GM19351 (cell line): ENCODE measurements at regions not wholly inside any gene's neighbourhood (a gene's known extent, or its start where the extent isn't known, plus 50 kb on each side); places are given as distances from the start of the nearest gene placed in this dataset.

Experiments
- ATAC-seq: cut with Tn5 transposase; IDR thresholded peaks from one replicate; pipeline ENCODE4 v1.9.1; 2021; ENCODE audit warnings: mild to moderate bottlenecking, moderate library complexity; ENCODE audit not compliant: unreplicated experiment

DNA sequence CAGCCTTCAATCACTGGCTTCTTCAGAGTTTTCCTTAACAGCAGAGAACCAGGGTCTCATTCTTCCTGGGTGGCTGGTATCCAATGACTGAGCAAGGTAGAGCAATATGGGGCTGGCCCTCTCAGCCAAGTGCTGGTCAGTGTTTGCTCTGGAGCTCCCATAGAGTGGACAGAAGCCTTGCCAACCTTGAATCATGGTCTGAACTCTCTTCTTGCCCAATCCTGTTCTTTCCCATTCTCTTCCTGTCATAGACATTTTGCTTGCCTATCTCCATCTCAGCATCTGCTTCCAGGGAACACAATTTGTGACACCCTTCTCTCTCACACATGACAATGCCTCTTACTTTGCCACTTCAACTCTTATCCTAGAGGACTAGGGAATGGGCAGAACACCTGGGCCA lies 245.6 kb upstream of the PEX5L start:
- no peak for ATAC-seq

DNA sequence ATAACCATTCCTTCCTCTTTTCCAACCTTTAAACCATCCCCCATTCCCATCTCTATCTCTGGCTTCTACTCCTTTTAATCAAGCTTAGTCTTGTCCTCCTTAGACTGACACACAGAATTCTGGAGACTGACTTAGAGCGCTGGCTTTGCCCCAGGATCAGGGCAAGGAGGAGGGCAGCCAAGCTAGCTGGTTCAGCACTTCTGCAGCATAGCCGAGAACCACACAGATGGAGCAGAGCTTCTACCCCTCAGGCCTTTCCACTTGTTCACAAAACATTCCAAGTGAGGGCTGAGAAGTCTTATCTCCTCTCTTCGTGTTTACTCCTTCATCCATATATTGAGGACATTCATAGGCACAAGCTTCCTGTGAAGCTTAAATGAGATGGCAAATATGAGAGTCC lies 246.5 kb upstream of the PEX5L start:
- no peak for ATAC-seq

DNA sequence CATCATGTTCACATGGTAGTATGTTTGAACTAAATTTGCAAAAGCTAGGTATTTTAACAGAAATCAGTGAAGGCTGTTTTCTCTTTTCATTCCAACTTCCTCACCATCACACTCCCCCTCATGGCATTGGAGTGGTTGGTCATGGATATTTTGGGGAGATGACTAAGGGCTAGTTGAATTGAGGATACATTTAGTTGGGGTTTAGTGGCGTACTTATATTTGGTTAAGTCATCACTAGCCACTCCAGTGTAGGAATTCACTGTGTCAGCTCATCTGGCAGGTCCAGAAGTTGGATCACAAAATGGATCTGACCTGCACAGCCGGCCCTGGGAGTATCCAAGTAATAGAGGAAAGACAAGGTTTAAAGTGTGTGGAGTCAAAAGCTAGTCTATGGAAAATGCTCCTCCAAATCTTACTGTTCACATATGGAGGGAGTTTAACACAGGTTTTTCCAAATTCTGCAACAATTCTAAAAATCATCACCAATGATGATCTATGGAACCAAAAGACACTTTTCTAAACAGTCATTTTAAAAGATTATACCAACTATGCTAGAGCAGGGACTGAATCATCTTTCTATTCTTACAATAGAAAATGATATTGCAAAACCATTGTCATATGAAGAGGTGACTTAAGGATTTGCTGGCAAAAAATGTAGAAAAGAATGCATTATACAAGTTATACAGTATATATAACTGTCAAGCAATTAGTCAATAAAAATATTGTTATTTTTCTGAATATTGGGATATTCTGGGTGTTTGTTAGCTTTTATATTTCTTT lies 247.8 kb upstream of the PEX5L start:
- ATAC-seq = no peak

DNA sequence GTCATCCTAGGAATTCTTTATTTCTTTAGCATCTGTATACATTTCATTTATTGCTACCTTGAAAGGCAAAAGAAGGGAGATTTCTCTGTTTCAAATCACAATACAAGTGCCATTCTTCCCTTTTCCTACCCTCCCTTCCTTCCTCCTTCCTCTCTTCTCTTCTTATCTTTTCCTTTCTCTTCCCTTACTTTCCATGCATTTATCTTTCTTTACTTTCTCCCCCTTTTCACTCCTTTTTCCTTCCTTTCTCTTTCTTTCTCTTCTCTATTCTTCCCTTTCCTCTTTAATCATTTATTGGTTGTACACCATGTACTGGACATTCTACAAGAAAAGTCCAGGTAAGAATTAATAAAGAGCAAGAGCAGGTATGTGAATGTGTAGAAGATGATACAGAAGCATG lies 251.0 kb upstream of the PEX5L start:
- no peak for ATAC-seq

DNA sequence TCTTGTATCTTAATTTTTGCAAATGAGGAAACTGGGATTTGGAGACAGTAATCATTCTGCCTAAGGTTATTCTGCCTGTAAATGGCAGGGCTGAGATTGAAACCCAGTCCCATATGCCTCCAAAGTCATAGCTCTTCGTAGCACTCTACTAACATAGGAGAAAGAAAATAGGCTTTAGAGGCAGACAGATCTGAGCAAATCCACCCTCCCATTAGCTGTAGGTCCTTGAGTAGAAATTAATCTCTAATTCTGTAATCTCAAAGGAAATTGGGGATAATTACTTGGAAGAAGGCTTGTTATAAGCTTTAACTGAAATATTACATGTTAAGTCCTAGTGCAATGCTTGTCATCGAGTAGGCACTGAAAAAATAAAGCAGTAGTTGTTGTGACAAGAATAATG lies 252.1 kb upstream of the PEX5L start:
- no peak for ATAC-seq

DNA sequence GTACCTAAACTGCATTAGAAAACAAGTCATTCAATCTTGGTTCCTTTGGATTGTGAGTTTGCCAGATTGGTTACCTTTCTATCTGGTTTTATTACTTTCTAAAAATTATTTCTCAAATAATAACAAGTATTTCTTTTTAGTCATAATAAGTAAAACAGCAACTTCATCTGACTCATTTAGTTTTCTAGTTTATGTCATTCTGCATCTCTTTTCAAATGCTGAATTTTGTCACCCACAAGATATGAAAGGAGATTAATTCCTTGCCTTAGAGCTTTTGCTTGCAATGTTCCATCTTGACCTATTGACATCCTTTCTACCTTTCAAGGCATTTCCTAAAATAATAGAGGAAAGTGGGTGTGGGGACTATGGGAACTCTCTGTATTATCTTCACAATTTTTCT lies 253.6 kb upstream of the PEX5L start:
- no peak for ATAC-seq

DNA sequence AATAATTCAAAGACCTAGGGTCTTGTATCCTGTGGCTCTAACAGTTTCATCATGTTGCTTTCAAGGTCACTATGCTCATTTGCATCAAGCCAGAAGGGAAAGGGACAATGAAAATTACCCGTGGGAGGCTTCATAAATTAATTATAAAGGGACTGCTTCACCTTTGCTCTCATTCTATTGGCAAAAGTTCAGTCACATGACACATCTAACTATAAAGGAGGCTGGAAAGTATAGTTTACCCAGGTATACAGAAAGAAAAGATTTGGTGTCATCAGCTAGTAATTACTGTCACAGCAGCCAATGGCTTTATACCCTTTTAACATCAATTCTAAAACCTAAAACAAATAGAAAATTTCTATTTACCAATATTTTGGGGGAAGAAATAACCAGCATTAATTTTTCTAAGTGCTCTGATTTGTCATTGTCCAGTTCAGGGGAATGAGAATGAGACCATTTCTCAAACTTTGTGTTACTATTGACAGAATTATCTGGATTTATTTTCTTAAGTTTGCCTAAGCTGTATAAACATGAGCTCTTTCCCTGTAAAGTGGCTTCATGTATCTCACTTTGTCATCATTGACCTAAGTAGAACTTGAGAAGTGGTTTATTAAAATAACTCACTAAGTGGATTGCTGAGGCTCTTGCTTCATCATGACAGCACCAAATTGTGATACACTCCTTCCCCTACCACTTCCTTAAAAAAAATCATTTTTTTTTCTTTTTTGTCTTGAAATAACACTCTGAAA lies 257.7 kb upstream of the PEX5L start:
- ATAC-seq = no peak

DNA sequence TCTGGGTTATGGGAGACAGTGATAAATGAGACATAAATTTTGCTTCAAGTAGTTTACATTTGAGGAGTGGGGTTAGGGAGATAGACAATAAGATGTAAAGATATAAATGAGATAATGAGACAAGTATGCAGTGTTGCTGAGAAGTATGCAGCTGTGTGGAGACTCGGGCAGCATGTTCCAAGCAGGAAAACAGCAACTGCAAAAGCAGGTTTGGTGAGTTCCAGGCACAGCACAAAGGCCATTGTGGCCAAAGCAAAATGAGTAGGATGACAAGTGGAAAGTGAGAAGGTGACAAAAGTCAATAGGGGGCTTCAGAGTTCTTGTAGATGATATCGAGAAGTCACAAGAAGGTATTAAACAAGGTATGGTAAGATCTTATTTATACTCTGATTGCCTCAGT lies 259.1 kb upstream of the PEX5L start:
- ATAC-seq = no peak

DNA sequence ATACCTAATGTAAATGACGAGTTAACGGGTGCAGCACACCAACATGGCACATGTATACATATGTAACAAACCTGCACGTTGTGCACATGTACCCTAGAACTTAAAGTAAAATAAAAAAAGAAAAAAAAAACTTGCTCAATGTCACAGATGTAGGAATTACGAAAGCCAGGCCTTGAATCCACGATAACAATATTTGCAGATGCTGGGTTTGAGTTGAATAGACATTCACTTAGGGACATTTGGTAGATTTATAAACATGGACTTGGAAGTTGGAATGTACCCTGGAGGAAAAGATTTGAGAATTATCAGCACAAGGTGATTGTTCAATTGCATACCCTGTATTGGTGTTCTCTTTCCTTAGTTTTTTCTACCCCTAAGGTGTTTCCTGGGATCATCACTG lies 260.2 kb upstream of the PEX5L start:
- no peak for ATAC-seq

DNA sequence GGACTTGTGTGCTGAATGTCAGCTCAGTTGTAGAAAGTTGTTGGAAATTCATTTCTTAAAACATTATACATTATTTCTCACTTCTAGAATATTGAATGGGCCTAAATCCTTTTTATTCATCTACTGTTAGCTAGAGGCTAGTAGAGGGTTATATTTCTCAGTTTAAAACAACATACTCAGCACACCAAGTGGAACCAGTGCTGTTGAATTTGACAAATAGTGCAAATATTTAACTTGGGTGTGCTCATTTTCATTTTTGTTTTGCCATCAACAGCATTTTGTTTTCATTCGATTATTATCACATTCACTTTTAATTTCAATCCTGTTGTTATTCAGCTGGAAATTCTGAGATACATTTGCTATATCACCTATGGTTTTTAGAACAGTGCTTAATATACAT lies 269.4 kb upstream of the PEX5L start:
- no peak for ATAC-seq

DNA sequence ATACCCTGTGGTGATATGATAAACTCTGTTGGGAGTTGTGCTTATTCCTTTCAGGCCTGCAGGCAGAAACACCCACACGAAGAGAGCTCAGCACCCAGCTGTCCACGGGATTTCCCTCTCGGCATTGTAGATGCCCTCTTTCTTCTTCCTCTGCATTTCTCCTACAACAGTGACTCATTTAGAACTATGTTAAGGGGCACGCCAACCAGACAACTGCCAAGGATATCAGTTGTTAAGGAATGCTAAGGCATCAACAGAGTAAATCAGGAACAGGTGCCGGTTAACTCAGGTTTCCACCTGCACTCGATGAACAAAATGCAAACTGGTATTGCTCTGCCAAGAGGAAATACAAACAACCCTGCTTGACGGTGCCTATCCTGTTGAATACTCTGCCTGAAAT lies 270.0 kb upstream of the PEX5L start:
- ATAC-seq = peak; percentile 50

DNA sequence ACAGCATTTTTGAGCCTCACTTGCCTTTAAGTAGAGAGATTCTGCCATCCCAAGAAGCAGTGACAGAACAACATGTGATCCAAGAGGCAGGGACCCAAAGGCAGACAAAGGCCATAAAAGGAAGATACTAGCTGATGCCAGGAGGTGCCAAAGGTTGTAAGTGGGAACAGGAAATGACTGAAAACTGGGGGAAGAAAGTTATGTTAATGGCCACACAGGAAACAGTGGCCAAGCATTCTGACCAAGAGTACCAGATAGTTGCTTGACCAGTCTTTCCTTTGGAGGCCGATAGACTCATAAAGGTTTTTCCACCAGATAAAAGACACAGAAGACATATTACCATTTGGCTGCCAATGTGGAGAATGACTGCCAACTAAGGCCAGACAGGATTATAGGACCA lies 274.5 kb upstream of the PEX5L start:
- ATAC-seq = no peak

DNA sequence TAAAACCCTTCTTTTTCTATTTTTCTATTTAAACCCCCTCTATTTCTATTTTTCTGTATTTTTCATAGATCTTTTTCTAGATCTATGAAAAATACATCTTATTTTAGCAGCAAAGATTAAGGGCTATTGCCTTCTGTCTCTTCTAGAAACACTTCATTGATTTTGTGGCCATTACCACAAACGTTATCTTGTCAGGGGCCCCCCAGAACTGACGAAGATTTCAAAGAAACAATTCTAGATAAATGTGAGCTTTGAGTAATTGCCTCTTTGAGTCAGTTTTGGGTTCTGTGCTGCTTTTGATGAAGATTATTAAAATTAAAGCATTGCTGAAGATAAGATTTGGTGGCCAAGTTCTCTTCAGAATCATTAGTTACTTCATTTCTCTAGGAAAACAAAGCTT lies 279.6 kb upstream of the PEX5L start:
- peak; percentile 38 for ATAC-seq

DNA sequence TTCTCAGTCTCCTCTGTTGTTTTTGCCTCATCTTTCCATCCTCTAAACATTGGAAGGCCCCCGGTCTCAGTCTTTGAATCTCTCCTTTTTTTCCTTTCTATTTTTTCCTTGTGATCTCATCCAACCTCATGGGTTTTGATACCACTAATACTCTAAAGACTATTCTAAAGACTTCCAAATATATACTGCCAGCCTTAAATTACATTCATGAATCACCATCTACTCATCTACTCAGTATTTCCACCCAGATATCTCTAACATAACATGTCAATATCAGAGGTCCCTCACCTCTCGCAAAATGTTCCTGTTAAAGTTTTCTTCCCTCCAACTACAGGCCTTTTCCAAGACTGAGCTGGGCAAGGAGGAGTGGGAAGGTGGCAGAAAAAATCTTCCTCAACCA lies 282.5 kb upstream of the TTC14 start:
- no peak for ATAC-seq

DNA sequence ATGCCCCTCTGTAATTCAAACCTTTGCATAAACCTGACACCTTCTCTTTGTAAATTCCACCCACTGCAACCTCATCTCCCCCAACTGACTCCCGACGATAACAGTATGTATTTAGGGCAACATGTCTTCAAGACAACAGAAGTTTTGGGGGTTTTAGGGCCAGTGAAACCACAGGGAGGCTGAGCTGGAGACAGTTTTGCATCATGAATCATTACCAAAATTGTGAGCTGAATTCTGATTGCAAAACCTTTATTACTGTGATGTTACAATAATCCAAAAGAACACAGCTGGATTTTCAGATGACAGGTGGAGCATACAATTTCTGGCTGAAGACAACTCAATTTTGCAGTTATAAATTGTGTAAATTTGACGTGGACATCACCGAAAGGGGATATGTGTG lies 281.3 kb upstream of the TTC14 start:
- no peak for ATAC-seq

DNA sequence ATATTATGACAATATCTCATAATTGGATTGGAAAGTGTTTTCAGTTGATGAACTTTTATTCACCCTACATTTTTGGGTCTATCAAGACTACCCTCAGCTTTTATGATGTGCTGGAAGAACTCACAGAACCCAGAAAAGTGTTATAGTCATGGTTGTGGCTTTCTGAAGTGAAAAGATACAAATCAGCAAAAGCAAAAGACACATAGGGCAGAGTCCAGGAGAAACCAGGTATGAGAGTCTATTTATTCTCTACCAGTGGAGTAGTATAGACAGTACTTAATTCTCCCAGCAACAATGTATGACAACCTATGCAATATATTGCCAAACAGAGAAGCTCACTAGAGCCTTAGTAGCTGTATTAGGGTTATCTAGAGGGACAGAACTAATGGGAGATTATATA lies 280.4 kb upstream of the TTC14 start:
- ATAC-seq = peak; percentile 66

DNA sequence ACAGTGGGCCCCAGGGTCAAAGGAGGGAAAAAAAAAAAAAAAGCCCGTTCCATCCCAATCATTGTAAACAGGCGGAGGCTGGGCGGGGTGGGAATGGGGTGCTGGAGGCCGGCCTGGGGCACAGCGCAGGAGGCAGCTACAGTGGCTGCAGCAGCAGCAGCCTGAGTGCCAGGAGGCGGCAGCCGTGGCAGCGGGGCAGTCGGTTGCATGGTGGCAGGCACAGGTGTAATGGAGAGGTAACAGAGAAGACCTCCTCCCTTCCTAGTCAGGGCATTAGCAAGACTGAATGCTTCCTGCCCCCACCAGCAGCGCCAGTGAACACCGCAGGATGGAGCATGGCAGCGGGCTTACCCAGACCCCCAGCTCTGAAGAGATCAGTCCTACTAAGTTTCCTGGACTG lies 279.1 kb upstream of the TTC14 start:
- no peak for ATAC-seq

DNA sequence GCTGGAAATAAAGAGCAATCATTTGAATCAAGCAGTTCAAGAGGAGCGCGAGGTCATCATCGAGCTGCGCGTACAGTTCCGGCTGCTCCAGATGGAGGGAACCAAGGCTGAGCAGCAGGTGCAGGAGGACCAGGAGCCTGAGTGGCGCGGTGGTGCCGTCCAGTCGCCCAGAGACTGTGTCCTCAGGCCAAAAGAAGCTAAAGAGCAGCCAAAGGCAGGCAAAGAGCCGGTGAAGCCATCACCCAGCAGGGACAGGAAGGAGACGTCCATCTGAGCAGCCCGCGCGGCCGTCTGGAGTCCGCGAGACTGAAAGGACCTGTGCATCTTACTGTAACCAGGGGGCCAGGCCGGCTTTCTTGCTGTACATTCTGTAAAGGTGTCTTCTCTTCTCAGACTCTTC lies 277.2 kb upstream of the TTC14 start:
- no peak for ATAC-seq

DNA sequence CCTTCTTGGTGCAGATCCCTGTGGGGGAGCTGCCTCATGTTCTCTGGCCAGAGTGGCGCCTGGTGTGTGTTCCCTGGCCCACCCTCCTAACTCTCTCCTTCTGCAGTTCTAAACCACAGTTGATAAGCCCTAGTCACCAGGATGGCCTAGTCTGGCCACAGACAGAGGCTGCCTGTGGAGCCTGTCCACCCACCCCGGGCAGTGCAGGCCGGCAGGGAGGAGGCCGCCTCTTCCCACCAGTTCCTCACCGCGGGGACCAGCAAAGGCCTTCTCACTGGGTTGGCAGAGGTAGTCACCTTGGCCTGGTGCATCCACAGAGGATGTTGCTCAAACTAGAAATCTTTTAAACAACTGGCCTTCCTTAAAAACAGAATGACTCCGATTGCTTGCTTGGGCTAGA lies 276.4 kb upstream of the TTC14 start:
- ATAC-seq = no peak

DNA sequence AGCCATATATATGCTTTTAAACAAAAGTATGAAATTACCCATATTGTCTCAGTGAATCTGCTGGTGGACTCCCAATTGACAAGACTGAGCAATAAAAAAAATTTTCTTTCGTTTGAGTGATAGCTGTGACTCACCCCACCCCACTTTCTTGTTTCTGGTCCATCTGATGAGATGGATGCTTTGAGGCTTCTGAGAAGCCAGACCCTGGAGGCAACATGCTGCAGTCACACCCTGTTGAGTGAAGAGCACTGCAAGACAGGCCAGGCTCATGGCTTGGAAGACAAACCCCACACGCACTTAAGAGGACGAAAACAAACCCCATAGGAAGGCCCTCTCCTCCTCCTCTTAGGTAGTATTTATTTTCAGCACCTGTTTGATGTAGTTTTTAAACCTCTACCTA lies 276.0 kb upstream of the TTC14 start:
- ATAC-seq = no peak

DNA sequence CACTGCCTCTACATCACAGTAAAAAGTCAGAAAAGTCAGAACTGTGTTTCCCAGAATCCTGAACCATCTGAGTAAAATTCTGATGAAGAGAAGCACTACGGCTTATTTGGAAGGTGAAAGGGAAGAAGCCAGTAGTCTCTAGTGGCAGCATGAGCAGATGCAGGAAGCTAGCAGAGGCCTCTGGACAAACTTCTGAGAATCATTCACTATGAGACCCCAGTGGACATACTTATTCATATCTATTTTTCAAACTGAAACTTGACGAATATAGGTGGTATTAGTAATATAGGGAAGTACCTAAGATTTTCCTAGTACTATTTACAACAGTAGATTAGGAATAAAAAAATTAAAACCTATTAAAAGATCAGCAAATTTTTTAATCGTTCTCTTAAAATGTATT lies 272.8 kb upstream of the TTC14 start:
- ATAC-seq = peak; percentile 72

DNA sequence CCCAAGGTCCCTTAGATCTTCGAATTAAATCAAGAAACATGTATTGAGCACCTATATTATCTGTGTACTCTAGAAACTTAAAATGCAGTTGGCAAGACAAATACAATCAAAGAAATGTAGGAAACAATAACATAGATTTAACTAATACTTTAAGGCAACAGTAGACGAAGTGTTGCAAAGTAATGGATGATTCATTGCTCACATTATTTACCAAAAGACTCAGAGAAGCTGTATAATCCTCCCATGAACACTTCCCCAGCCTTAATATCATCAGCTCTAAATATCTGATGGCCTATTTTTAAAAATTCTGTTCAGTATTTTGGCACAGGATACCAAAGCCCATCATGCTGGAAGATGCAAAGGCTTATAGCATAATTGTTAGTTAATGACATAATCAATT lies 272.1 kb upstream of the TTC14 start:
- no peak for ATAC-seq

DNA sequence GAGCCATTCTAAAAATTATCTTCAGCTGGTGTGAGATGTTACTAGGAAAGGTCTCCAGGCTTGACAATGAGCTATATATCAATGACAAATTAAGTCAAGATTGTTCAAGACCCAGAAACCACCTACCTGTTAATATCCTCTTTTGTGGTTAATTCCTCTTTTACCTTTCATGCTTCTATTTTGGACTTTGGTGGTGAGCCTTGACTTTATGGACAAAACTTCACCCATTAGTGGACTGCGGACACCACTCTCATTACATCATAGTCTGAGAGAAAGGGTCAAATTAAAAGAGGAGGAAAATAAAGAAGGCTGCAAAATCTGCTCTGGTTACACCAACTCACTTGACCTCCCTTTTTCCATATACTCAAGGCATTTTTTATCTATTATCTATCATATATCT lies 271.5 kb upstream of the TTC14 start:
- no peak for ATAC-seq
